Pulmonary artery endothelial cell (primary cell): ENCODE measurements at regions not wholly inside any gene's neighbourhood (a gene's known extent, or its start where the extent isn't known, plus 50 kb on each side); places are given as distances from the start of the nearest gene placed in this dataset.

Experiments used
- DNase-seq: peaks from one replicate; pipeline ENCODE4 v3.0.0-alpha.2; 2011; ENCODE audit warnings: low read depth, low spot score

GRCh38 chr14:54207476-54208462 lies 189.0 kb upstream of the CDKN3 start:
- DNase-seq = no peak

GRCh38 chr14:54208751-54209150 lies 188.1 kb upstream of the CDKN3 start:
- DNase-seq = no peak

- DNase-seq = no peak
Measured at GRCh38 chr14:54209511-54210250, 187.1 kb upstream of the CDKN3 start.

GRCh38 chr14:54211551-54212308 lies 185.1 kb upstream of the CDKN3 start:
- peak; percentile 85 for DNase-seq

GRCh38 chr14:54213536-54213935 lies 183.3 kb upstream of the CDKN3 start:
- DNase-seq = no peak

- DNase-seq = no peak
Measured at GRCh38 chr14:54216827-54217226, 180.0 kb upstream of the CDKN3 start.

- no peak for DNase-seq
Measured at GRCh38 chr14:54219261-54220070, 177.3 kb upstream of the CDKN3 start.

GRCh38 chr14:54220071-54220703 lies 176.6 kb upstream of the CDKN3 start:
- DNase-seq = no peak

- no peak for DNase-seq
Measured at GRCh38 chr14:54220704-54221431, 175.9 kb upstream of the CDKN3 start.

- no peak for DNase-seq
Measured at GRCh38 chr14:54221432-54221803, 175.4 kb upstream of the CDKN3 start.

GRCh38 chr14:54221971-54222370 lies 174.8 kb upstream of the CDKN3 start:
- DNase-seq = no peak

- no peak for DNase-seq
Measured at GRCh38 chr14:54223831-54224402, 172.9 kb upstream of the CDKN3 start.

- DNase-seq = no peak
Measured at GRCh38 chr14:54225457-54226060, 171.2 kb upstream of the CDKN3 start.

GRCh38 chr14:54226103-54226502 lies 170.7 kb upstream of the CDKN3 start:
- DNase-seq = no peak

GRCh38 chr14:54226558-54226957 lies 170.2 kb upstream of the CDKN3 start:
- no peak for DNase-seq

GRCh38 chr14:54229136-54229535 lies 167.7 kb upstream of the CDKN3 start:
- DNase-seq = no peak

- no peak for DNase-seq
Measured at GRCh38 chr14:54230645-54231044, 166.2 kb upstream of the CDKN3 start.

- no peak for DNase-seq
Measured at GRCh38 chr14:54232735-54233134, 164.1 kb upstream of the CDKN3 start.

- DNase-seq = no peak
Measured at GRCh38 chr14:54241517-54241916, 155.3 kb upstream of the CDKN3 start.
